HEK293 (cell line): ENCODE measurements at regions not wholly inside any gene's neighbourhood (a gene's known extent, or its start where the extent isn't known, plus 50 kb on each side); places are given as distances from the start of the nearest gene placed in this dataset.
"Not testable (repeated sequence)": the region's sequence is repeated elsewhere in the genome, so short reads cannot be mapped to it uniquely, and the experiment has no call there.

ENCODE experiments used
- CTCF ChIA-PET: fragments of 350-600 bp; formaldehyde crosslinking; extraction: SDS; loops from one replicate; lab custom pipeline; 2021; ENCODE audit warnings: antibody characterized with exemption; lab: Yijun Ruan, JAX
- POLR2A ChIA-PET: fragments of 300-600 bp; formaldehyde crosslinking; extraction: SDS; loops from one replicate; lab custom pipeline; 2020; ENCODE audit warnings: antibody characterized with exemption, inconsistent platforms; lab: Yijun Ruan, JAX
- H3K27ac ChIP-seq: fragments of 200-500 bp; sonication (Bioruptor generic); 2 replicates; pipeline ENCODE4 v1.5.1; 2014; ENCODE audit warnings: low read depth, low read length, control low read depth, inconsistent platforms; ENCODE audit errors: extremely low read depth
- H3K36me3 ChIP-seq, 2 experiments: fragments of 200-500 bp in 1 of 2; sonication (Bioruptor generic) in 1 of 2; 1 replicate in 1 of 2; 2 replicates in 1 of 2; pipeline ENCODE4 v1.5.1; 2014 to 2017; ENCODE audit warnings: inconsistent platforms in 2 of 2, low read length in 2 of 2; ENCODE audit not compliant: control insufficient read depth in 2 of 2, insufficient read depth in 1 of 2
- H3K4me1 ChIP-seq: fragments of 200-500 bp; sonication (Bioruptor generic); 2 replicates; pipeline ENCODE4 v1.5.1; 2014; ENCODE audit warnings: mild to moderate bottlenecking, low read length, inconsistent platforms; ENCODE audit not compliant: control insufficient read depth, insufficient read depth
- H3K4me3 ChIP-seq: 2 replicates; pipeline ENCODE4 v1.5.1; 2011; ENCODE audit warnings: low read depth, mild to moderate bottlenecking, control low read depth, low read length, moderate library complexity
- H3K9me3 ChIP-seq: fragments of 200-500 bp; sonication (Bioruptor generic); 2 replicates; pipeline ENCODE4 v1.5.1; 2014; ENCODE audit warnings: low read depth, low read length, inconsistent platforms; ENCODE audit not compliant: control insufficient read depth, insufficient read depth
- SALL2 ChIP-seq: fragments of 450-650 bp; formaldehyde crosslinking; IDR thresholded peaks from 2 replicates; pipeline ENCODE4 v1.5.0; 2017; ENCODE audit warnings: missing biosample characterization, mild to moderate bottlenecking, missing genetic modification characterization, borderline replicate concordance
- TSHZ1 ChIP-seq: fragments of 450-650 bp; formaldehyde crosslinking; IDR thresholded peaks from 2 replicates; pipeline ENCODE4 v1.5.1; 2016; ENCODE audit warnings: missing biosample characterization, missing genetic modification characterization, borderline replicate concordance
- ZBTB48 ChIP-seq: fragments of 450-650 bp; formaldehyde crosslinking; IDR thresholded peaks from 2 replicates; pipeline ENCODE4 v1.5.1; 2016; ENCODE audit warnings: missing biosample characterization, missing genetic modification characterization
- ZBTB8A ChIP-seq: fragments of 450-650 bp; formaldehyde crosslinking; IDR thresholded peaks from 2 replicates; pipeline ENCODE4 v1.5.1; 2016; ENCODE audit warnings: missing biosample characterization, missing genetic modification characterization
- ZNF155 ChIP-seq: fragments of 450-650 bp; formaldehyde crosslinking; IDR thresholded peaks from 2 replicates; pipeline ENCODE4 v1.5.1; 2016; ENCODE audit warnings: missing biosample characterization, missing genetic modification characterization
- ZNF174 ChIP-seq: fragments of 450-650 bp; formaldehyde crosslinking; IDR thresholded peaks from 2 replicates; pipeline ENCODE4 v1.5.0; 2017; ENCODE audit warnings: missing biosample characterization, mild to moderate bottlenecking, missing genetic modification characterization
- ZNF214 ChIP-seq: fragments of 450-650 bp; formaldehyde crosslinking; IDR thresholded peaks from 2 replicates; pipeline ENCODE4 v1.5.1; 2017; ENCODE audit warnings: missing biosample characterization, mild to moderate bottlenecking, missing genetic modification characterization, borderline replicate concordance
- ZNF510 ChIP-seq: fragments of 450-650 bp; formaldehyde crosslinking; IDR thresholded peaks from 2 replicates; pipeline ENCODE4 v1.5.1; 2018; ENCODE audit warnings: mild to moderate bottlenecking, missing genetic modification characterization, missing biosample characterization; ENCODE audit not compliant: insufficient replicate concordance
- ZNF513 ChIP-seq: fragments of 450-650 bp; IDR thresholded peaks from 2 replicates; pipeline ENCODE4 v1.5.1; 2018; ENCODE audit warnings: missing biosample characterization, missing genetic modification characterization
- ZNF518A ChIP-seq: fragments of 450-650 bp; formaldehyde crosslinking; conservative IDR thresholded peaks from 2 replicates; pipeline ENCODE4 v1.5.1; 2016; ENCODE audit warnings: low read depth, missing biosample characterization, missing genetic modification characterization
- ZNF529 ChIP-seq: fragments of 450-650 bp; formaldehyde crosslinking; IDR thresholded peaks from 2 replicates; pipeline ENCODE4 v1.5.1; 2017; ENCODE audit warnings: missing genetic modification characterization, missing biosample characterization; ENCODE audit not compliant: insufficient replicate concordance
- ZNF623 ChIP-seq: fragments of 450-650 bp; formaldehyde crosslinking; IDR thresholded peaks from 2 replicates; pipeline ENCODE4 v1.5.1; 2016; ENCODE audit warnings: missing biosample characterization, missing genetic modification characterization
- ZNF670 ChIP-seq: fragments of 450-650 bp; formaldehyde crosslinking; IDR thresholded peaks from 2 replicates; pipeline ENCODE4 v1.5.1; 2016; ENCODE audit warnings: missing biosample characterization, missing genetic modification characterization, low read depth
- ZNF830 ChIP-seq: fragments of 450-650 bp; IDR thresholded peaks from 2 replicates; pipeline ENCODE4 v1.5.0; 2018; ENCODE audit warnings: missing biosample characterization, missing genetic modification characterization, low read depth, mild to moderate bottlenecking, moderate library complexity
- ZSCAN5A ChIP-seq: fragments of 450-650 bp; formaldehyde crosslinking; IDR thresholded peaks from 2 replicates; pipeline ENCODE4 v1.5.1; 2016; ENCODE audit warnings: missing biosample characterization, missing genetic modification characterization

GRCh38 chr14:106518054-106518943 lies 991.9 kb downstream of the TMEM121 start (continued):
- TF ChIP-seq ZSCAN5A (tag by site-specific recombination), result no peak
- no peak for TF ChIP-seq ZBTB48 (tag by site-specific recombination)

GRCh38 chr14:106522118-106522517 lies 995.7 kb downstream of the TMEM121 start:
- POLR2A ChIA-PET, H3K9me3 ChIP-seq, H3K27ac ChIP-seq, H3K36me3 ChIP-seq, H3K4me1 ChIP-seq, H3K4me3 ChIP-seq: not testable (repeated sequence)
- CTCF ChIA-PET, result interaction anchor here (0.9 kb wide), 1 partner anchor 9 kb away, joined by 4 read pairs; no protein-coding TSS in a partner anchor

- CTCF ChIA-PET, result no interaction called here
- no peak overlapping the region for H3K4me3 ChIP-seq
- TF ChIP-seq ZNF174 (no peak), ZNF623 (tag by site-specific recombination) (no peak), ZNF670 (tag by site-specific recombination) (no peak), ZNF830 (tag by site-specific recombination) (no peak), TSHZ1 (tag by site-specific recombination) (no peak), ZNF513 (no peak), ZNF155 (tag by site-specific recombination) (no peak), ZBTB8A (no peak)
- no peaks in the 10 kb centered on the region for H3K4me1 ChIP-seq
- POLR2A ChIA-PET, result no interaction called here
- H3K27ac ChIP-seq, result no peak overlapping the region
- H3K36me3 ChIP-seq, result no peaks in the 10 kb centered on the region
- H3K9me3 ChIP-seq, result peaks cover 2% of the 10 kb centered on the region; the same call in 1 of the 2 replicates
These were observed 996.6 kb downstream of the TMEM121 start for GRCh38 chr14:106522990-106523389.

- Histone ChIP-seq H3K36me3 (no peaks in the 10 kb centered on the region), H3K9me3 (peaks cover 9% of the 10 kb centered on the region), H3K4me3 (no peak overlapping the region), H3K4me1 (no peaks in the 10 kb centered on the region), H3K27ac (no peak overlapping the region)
- ChIA-PET CTCF (interaction anchor here (0.6 to 2.5 kb wide), 11 partner anchors 8 to 111 kb away, joined by 3 to 11 read pairs (median 5); no protein-coding TSS in a partner anchor), POLR2A (no interaction called here)
- no peak for TF ChIP-seq ZNF510 (tag by site-specific recombination)
- no peak for TF ChIP-seq ZNF670 (tag by site-specific recombination)
- peak; percentile 20 for TF ChIP-seq ZNF529 (tag by site-specific recombination)
- no peak for TF ChIP-seq ZNF214 (tag by site-specific recombination)
- no peak for TF ChIP-seq SALL2
- 0 out of 2 replicates have a peak, but pooled peaks have one; percentile 20 for TF ChIP-seq ZNF518A (tag by site-specific recombination)
These were observed 1002.3 kb downstream of the TMEM121 start for GRCh38 chr14:106528717-106529116.
